Stimulated activated CD8-positive, alpha-beta memory T cell treated with anti-CD3 and anti-CD28 coated beads, Interleukin-4, amount 100 ng/mL, for 48 hours (primary cell): ENCODE measurements at regions not wholly inside any gene's neighbourhood (a gene's known extent, or its start where the extent isn't known, plus 50 kb on each side); places are given as distances from the start of the nearest gene placed in this dataset.
"Not testable (repeated sequence)": the region's sequence is repeated elsewhere in the genome, so short reads cannot be mapped to it uniquely, and the experiment has no call there.

Source experiments
- DNase-seq: peaks from one replicate; pipeline ENCODE4 v3.0.0-alpha.2; 2020

- DNase-seq: no peak
These were observed 721.9 kb upstream of the IGFBP7 start for GRCh38 chr4:57832083-57832482.

- DNase-seq: no peak
These were observed 679.5 kb upstream of the IGFBP7 start for GRCh38 chr4:57789666-57790065.

- DNase-seq: no peak
These were observed 667.7 kb upstream of the IGFBP7 start for GRCh38 chr4:57777876-57778275.

- no peak for DNase-seq
These were observed 664.5 kb upstream of the IGFBP7 start for GRCh38 chr4:57774681-57775080.

GRCh38 chr4:57774171-57774570 is 664.0 kb upstream of the IGFBP7 start:
- DNase-seq: no peak

- no peak for DNase-seq
These were observed 656.2 kb upstream of the IGFBP7 start for GRCh38 chr4:57766341-57766740.

GRCh38 chr4:57764856-57765255 is 654.7 kb upstream of the IGFBP7 start:
- no peak for DNase-seq

- DNase-seq: no peak
These were observed 652.9 kb upstream of the IGFBP7 start for GRCh38 chr4:57763070-57763469.

- DNase-seq: no peak
These were observed 630.5 kb upstream of the IGFBP7 start for GRCh38 chr4:57740625-57741190.

- no peak for DNase-seq
These were observed 626.6 kb upstream of the IGFBP7 start for GRCh38 chr4:57736781-57737180.

GRCh38 chr4:57734104-57734670 is 624.0 kb upstream of the IGFBP7 start:
- DNase-seq: no peak

- DNase-seq: not testable (repeated sequence)
These were observed 619.8 kb upstream of the IGFBP7 start for GRCh38 chr4:57729775-57730570.

- no peak for DNase-seq
These were observed 616.0 kb upstream of the IGFBP7 start for GRCh38 chr4:57726154-57726553.

- no peak for DNase-seq
These were observed 609.3 kb upstream of the IGFBP7 start for GRCh38 chr4:57719456-57719855.

- DNase-seq: not testable (repeated sequence)
These were observed 604.1 kb upstream of the IGFBP7 start for GRCh38 chr4:57714313-57714712.

- no peak for DNase-seq
These were observed 599.9 kb upstream of the IGFBP7 start for GRCh38 chr4:57710053-57710452.

- no peak for DNase-seq
These were observed 581.2 kb upstream of the IGFBP7 start for GRCh38 chr4:57691370-57691769.

- no peak for DNase-seq
These were observed 579.6 kb upstream of the IGFBP7 start for GRCh38 chr4:57689693-57690205.

GRCh38 chr4:57682275-57682674 is 572.1 kb upstream of the IGFBP7 start:
- no peak for DNase-seq

- DNase-seq: no peak
These were observed 569.8 kb upstream of the IGFBP7 start for GRCh38 chr4:57679969-57680368.

GRCh38 chr4:57676394-57676793 is 566.2 kb upstream of the IGFBP7 start:
- no peak for DNase-seq

- DNase-seq: no peak
These were observed 562.8 kb upstream of the IGFBP7 start for GRCh38 chr4:57672846-57673433.

- DNase-seq: no peak
These were observed 558.4 kb upstream of the IGFBP7 start for GRCh38 chr4:57668621-57669020.

- DNase-seq: no peak
These were observed 555.6 kb upstream of the IGFBP7 start for GRCh38 chr4:57665806-57666205.
